ENCODE measurements at regions not wholly inside any gene's neighbourhood (a gene's known extent, or its start where the extent isn't known, plus 50 kb on each side); places are given as distances from the start of the nearest gene placed in this dataset.

DNA sequence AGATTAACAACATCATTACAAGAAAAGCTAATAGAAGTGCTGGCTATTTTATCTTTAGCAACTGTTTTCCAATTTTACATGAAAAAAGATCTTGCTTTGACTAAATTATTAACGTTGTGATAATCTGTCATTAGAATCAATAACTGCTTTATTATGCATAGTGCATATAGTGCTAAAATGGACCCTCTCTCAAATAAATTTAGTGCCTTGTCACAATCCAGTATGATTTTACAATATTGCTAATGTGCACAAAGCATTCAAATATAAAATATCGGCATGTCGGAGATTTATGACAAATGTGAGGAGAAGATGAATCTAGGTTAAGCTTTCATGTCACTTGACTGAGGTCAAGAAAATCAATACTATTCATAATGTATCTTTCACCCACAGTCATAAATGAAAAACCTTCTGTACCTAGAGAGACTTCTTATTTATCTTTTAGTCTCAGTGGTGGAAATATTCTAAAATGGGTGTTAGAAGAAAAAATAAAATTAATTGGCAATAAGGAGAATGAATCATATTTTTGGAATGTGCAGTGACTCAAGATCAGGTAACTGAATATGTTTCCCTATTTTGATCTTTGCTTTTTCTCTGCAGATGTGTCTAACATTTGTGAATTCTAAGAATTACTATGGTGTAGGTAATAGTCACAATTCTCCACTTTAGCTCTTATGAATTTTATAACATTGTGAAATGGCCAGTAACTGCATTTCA lies 672.9 kb upstream of the GRAMD2B start:
- TF ChIP-seq, protein P1, sequence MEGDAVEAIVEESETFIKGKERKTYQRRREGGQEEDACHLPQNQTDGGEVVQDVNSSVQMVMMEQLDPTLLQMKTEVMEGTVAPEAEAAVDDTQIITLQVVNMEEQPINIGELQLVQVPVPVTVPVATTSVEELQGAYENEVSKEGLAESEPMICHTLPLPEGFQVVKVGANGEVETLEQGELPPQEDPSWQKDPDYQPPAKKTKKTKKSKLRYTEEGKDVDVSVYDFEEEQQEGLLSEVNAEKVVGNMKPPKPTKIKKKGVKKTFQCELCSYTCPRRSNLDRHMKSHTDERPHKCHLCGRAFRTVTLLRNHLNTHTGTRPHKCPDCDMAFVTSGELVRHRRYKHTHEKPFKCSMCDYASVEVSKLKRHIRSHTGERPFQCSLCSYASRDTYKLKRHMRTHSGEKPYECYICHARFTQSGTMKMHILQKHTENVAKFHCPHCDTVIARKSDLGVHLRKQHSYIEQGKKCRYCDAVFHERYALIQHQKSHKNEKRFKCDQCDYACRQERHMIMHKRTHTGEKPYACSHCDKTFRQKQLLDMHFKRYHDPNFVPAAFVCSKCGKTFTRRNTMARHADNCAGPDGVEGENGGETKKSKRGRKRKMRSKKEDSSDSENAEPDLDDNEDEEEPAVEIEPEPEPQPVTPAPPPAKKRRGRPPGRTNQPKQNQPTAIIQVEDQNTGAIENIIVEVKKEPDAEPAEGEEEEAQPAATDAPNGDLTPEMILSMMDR (IDR thresholded peaks at IDR 0.05; ENCODE audit: control extremely low read depth, extremely low read depth), result no peak
- Histone ChIP-seq H3K36me3 (ENCODE audit: control insufficient read depth in 4 of 4, insufficient read depth in 4 of 4, low read length in 4 of 4) (no peaks in the 10 kb centered on the region), H3K27me3 (ENCODE audit: control insufficient read depth in 3 of 3, insufficient read depth in 3 of 3, low read length in 2 of 3) (no peaks in the 10 kb centered on the region)

DNA sequence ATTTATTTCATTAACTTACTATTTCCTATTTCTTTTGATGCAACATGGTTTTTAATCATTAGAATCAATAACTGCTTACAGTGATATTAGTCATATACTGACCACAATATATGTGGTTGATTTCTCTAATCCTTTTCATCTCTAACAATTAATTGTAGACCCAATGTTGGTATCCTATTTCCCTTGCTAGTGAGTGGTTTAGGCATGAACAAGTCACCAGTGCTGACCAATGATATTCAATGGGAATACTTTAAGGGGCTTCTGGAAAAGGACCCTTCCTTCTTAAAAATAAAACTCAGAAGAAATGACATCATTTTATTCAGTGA lies 672.4 kb upstream of the GRAMD2B start:
- TF ChIP-seq, protein P1 (IDR thresholded peaks at IDR 0.05; ENCODE audit: control extremely low read depth, extremely low read depth), result no peak
- Histone ChIP-seq H3K9me3 (ENCODE audit: control insufficient read depth in 4 of 4, insufficient read depth in 3 of 4, low read length in 3 of 4) (no peaks in the 10 kb centered on the region), H3K9ac (ENCODE audit: insufficient read depth in 1 of 2, low read length in 2 of 2) (no peak overlapping the region), H3K27me3 (ENCODE audit: control insufficient read depth in 3 of 3, insufficient read depth in 3 of 3, low read length in 2 of 3) (no peaks in the 10 kb centered on the region), H3K4me1 (ENCODE audit: control insufficient read depth in 5 of 5, insufficient read depth in 5 of 5, low read length in 5 of 5) (no peaks in the 10 kb centered on the region), H3K36me3 (ENCODE audit: control insufficient read depth in 4 of 4, insufficient read depth in 4 of 4, low read length in 4 of 4) (no peaks in the 10 kb centered on the region), H3K27ac (ENCODE audit: low read depth in 1 of 2, low read length in 1 of 2) (no peak overlapping the region), H3K4me3 (no peak overlapping the region)
- no peak for DNase-seq
- no peak for ATAC-seq (ENCODE audit: insufficient read depth, low FRiP score)

More for the DNA sequence above, 672.9 kb upstream of the GRAMD2B start:
- Histone ChIP-seq H3K4me3 (no peak overlapping the region), H3K4me1 (ENCODE audit: control insufficient read depth in 5 of 5, insufficient read depth in 5 of 5, low read length in 5 of 5) (no peaks in the 10 kb centered on the region), H3K27ac (ENCODE audit: low read depth in 1 of 2, low read length in 1 of 2) (no peak overlapping the region), H3K9ac (ENCODE audit: insufficient read depth in 1 of 2, low read length in 2 of 2) (no peak overlapping the region), H3K9me3 (ENCODE audit: control insufficient read depth in 4 of 4, insufficient read depth in 3 of 4, low read length in 3 of 4) (no peaks in the 10 kb centered on the region)
- ATAC-seq (ENCODE audit: insufficient read depth, low FRiP score) (no peak), DNase-seq (no peak)
- WGBS, 2 donors, result 92 to 93% methylated on average over 3 of the region's 3 CpGs

DNA sequence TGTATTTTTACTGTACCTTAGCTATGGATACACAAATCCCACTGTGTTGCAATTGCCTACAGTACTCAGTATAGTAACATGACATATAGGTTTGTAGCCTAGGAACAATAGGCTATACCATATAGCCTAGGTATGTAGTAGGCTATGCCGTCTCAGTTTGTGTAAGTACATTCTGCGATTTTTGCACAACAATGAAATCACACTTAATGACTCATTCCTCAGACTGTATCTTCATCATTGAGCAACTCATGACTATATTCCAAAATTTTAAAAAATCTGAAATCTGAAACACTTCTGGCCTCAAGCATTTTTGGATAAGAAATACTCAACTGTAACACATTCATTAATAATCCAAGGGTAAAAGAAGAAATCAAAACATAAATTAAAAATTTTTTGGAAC lies 666.8 kb upstream of the GRAMD2B start:
- ATAC-seq (ENCODE audit: insufficient read depth, low FRiP score), result no peak
- Histone ChIP-seq H3K4me3 (no peak overlapping the region), H3K27ac (ENCODE audit: low read depth in 1 of 2, low read length in 1 of 2) (no peak overlapping the region)

More for the DNA sequence above, 666.8 kb upstream of the GRAMD2B start:
- Histone ChIP-seq H3K4me1 (ENCODE audit: control insufficient read depth in 5 of 5, insufficient read depth in 5 of 5, low read length in 5 of 5) (no peaks in the 10 kb centered on the region), H3K9ac (ENCODE audit: insufficient read depth in 1 of 2, low read length in 2 of 2) (no peak overlapping the region), H3K9me3 (ENCODE audit: control insufficient read depth in 4 of 4, insufficient read depth in 3 of 4, low read length in 3 of 4) (peaks cover 0 to 2% (median 0%) of the 10 kb centered on the region in 4 donors), H3K27me3 (ENCODE audit: control insufficient read depth in 3 of 3, insufficient read depth in 3 of 3, low read length in 2 of 3) (no peaks in the 10 kb centered on the region), H3K36me3 (ENCODE audit: control insufficient read depth in 4 of 4, insufficient read depth in 4 of 4, low read length in 4 of 4) (no peaks in the 10 kb centered on the region)
- 89 to 90% methylated on average over 2 of the region's 2 CpGs for WGBS, 2 donors
- peak in 1 of 3 donors; percentile 11 for DNase-seq
- TF ChIP-seq, protein P1 (IDR thresholded peaks at IDR 0.05; ENCODE audit: control extremely low read depth, extremely low read depth), result no peak

Data from lung (tissue), 11 donors.